Effector memory CD4-positive, alpha-beta T cell (primary cell): ENCODE measurements at regions not wholly inside any gene's neighbourhood (a gene's known extent, or its start where the extent isn't known, plus 50 kb on each side); places are given as distances from the start of the nearest gene placed in this dataset.

Experiments used
- DNase-seq, 3 donors: peaks; one replicate each; pipeline ENCODE4 v3.0.0-alpha.2; 2020
- H3K27ac ChIP-seq: 2 replicates; pipeline ENCODE4 v1.7.0; 2013; ENCODE audit warnings: mild to moderate bottlenecking, low read length, moderate library complexity; ENCODE audit not compliant: insufficient read depth, poor library complexity, severe bottlenecking
- H3K27me3 ChIP-seq: replicated peaks from 2 replicates; pipeline ENCODE4 v1.7.0; 2013; ENCODE audit warnings: mild to moderate bottlenecking, low read length; ENCODE audit not compliant: insufficient read depth, control insufficient read depth, poor library complexity, severe bottlenecking
- H3K36me3 ChIP-seq: 2 replicates; pipeline ENCODE4 v1.7.0; 2013; ENCODE audit warnings: mild to moderate bottlenecking, low read length, moderate library complexity; ENCODE audit not compliant: control insufficient read depth, insufficient read depth
- H3K4me1 ChIP-seq: 2 replicates; pipeline ENCODE4 v1.7.0; 2013; ENCODE audit warnings: low read length, mild to moderate bottlenecking; ENCODE audit not compliant: control insufficient read depth, insufficient read depth, poor library complexity, severe bottlenecking
- H3K4me3 ChIP-seq: 2 replicates; pipeline ENCODE4 v1.7.0; 2013; ENCODE audit warnings: low read length, low read depth, mild to moderate bottlenecking; ENCODE audit not compliant: insufficient read depth, poor library complexity, severe bottlenecking
- H3K9me3 ChIP-seq: 2 replicates; pipeline ENCODE4 v1.7.0; 2013; ENCODE audit warnings: mild to moderate bottlenecking, low read length, moderate library complexity; ENCODE audit not compliant: control insufficient read depth

- Histone ChIP-seq H3K9me3 (no peaks in the 10 kb centered on the region), H3K4me3 (no peak overlapping the region), H3K4me1 (no peaks in the 10 kb centered on the region), H3K36me3 (no peaks in the 10 kb centered on the region), H3K27me3 (no peaks in the 10 kb centered on the region), H3K27ac (no peak overlapping the region)
- no peak for DNase-seq
Observed at GRCh38 chr4:130851107-130851506, 1755.2 kb downstream of the C4orf33 start.

- no peak for DNase-seq
Observed at GRCh38 chr4:130851932-130852331, 1756.0 kb downstream of the C4orf33 start.

GRCh38 chr4:130855533-130855932 is 1759.6 kb downstream of the C4orf33 start:
- no peak overlapping the region for H3K27ac ChIP-seq
- H3K36me3 ChIP-seq = no peaks in the 10 kb centered on the region
- H3K4me1 ChIP-seq = no peaks in the 10 kb centered on the region
- H3K27me3 ChIP-seq = no peaks in the 10 kb centered on the region
- no peak for DNase-seq
- no peaks in the 10 kb centered on the region for H3K9me3 ChIP-seq
- no peak overlapping the region for H3K4me3 ChIP-seq

More at GRCh38 chr4:130851932-130852331, 1756.0 kb downstream of the C4orf33 start:
- no peaks in the 10 kb centered on the region for H3K36me3 ChIP-seq
- no peak overlapping the region for H3K4me3 ChIP-seq
- no peak overlapping the region for H3K27ac ChIP-seq
- no peaks in the 10 kb centered on the region for H3K4me1 ChIP-seq
- no peaks in the 10 kb centered on the region for H3K27me3 ChIP-seq
- no peaks in the 10 kb centered on the region for H3K9me3 ChIP-seq

DNA sequence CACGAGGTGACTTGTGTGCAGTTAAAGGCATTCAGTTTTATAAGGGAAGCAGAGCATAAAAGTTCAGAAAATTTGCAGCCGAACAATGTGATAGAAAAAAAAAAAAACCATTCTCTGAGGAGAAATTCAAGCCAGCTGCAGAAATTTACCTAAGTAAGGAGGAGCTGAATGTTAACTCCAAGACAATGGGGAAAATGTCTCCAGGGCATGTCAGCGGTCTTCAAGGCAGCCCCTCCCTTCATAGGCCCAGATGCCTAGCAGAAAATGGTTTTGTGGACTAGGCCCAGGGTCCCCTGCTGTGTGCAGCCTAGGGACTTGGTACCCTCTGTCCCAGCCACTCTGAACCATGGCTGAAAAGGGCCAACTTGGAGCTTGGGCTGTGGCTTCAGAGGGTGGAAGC is 1764.0 kb downstream of the C4orf33 start:
- no peaks in the 10 kb centered on the region for H3K9me3 ChIP-seq
- no peak for DNase-seq
- H3K4me3 ChIP-seq = no peak overlapping the region
- H3K4me1 ChIP-seq = no peaks in the 10 kb centered on the region
- H3K27me3 ChIP-seq = no peaks in the 10 kb centered on the region
- no peak overlapping the region for H3K27ac ChIP-seq
- H3K36me3 ChIP-seq = no peaks in the 10 kb centered on the region

DNA sequence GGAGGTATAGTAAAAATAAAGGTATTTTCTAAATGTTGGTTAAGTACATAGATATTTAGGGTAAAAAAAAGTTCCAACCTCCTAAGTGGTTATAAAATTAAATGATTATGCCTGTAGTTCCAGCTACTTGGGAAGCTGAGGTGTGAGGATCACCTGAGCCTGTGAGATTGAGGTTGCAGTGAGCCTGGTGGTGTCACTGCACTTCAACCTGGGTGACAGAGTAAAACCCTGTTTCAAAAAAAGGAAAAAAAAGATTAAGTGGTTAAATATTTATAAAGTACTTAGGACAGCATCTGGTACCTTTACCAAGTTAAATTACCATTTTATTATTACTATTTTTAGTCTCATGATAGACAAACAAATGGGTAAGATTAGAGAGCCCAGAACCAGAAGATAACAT is 1801.0 kb downstream of the C4orf33 start:
- H3K36me3 ChIP-seq = no peaks in the 10 kb centered on the region
- H3K27me3 ChIP-seq = no peaks in the 10 kb centered on the region
- no peak overlapping the region for H3K4me3 ChIP-seq
- peaks cover 4% of the 10 kb centered on the region for H3K9me3 ChIP-seq
- H3K27ac ChIP-seq = no peak overlapping the region
- no peak for DNase-seq
- no peaks in the 10 kb centered on the region for H3K4me1 ChIP-seq

GRCh38 chr4:130901321-130901720 is 1805.4 kb downstream of the C4orf33 start:
- DNase-seq = no peak
- Histone ChIP-seq H3K4me1 (no peaks in the 10 kb centered on the region), H3K27ac (no peak overlapping the region), H3K4me3 (no peak overlapping the region), H3K9me3 (no peaks in the 10 kb centered on the region), H3K36me3 (no peaks in the 10 kb centered on the region), H3K27me3 (no peaks in the 10 kb centered on the region)

GRCh38 chr4:130922955-130923354 is 1827.0 kb downstream of the C4orf33 start:
- Histone ChIP-seq H3K36me3 (no peaks in the 10 kb centered on the region), H3K4me3 (no peak overlapping the region), H3K4me1 (no peaks in the 10 kb centered on the region), H3K9me3 (no peaks in the 10 kb centered on the region), H3K27ac (no peak overlapping the region), H3K27me3 (no peaks in the 10 kb centered on the region)
- no peak for DNase-seq

DNA sequence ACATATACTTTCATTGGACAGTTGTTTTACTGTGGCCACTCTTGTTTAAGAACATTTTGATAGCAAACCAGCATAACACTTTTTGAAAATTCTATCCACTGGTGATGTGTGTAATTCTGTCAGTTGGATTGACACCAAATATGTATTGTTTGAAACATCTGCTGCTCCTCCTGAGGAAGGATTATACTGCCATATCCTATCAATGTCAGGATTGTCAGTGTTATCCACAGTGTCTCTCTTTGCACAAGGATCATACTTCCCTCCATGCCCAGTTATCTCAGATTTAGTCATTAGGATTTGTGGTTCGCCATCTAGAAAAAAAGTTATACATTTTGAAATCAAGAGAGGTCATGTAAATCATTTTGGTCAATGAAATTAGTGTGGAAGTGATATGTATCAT is 1859.6 kb downstream of the C4orf33 start:
- no peak overlapping the region for H3K27ac ChIP-seq
- H3K27me3 ChIP-seq = no peaks in the 10 kb centered on the region
- no peaks in the 10 kb centered on the region for H3K9me3 ChIP-seq
- no peak for DNase-seq
- no peak overlapping the region for H3K4me3 ChIP-seq
- H3K4me1 ChIP-seq = no peaks in the 10 kb centered on the region
- H3K36me3 ChIP-seq = no peaks in the 10 kb centered on the region

DNA sequence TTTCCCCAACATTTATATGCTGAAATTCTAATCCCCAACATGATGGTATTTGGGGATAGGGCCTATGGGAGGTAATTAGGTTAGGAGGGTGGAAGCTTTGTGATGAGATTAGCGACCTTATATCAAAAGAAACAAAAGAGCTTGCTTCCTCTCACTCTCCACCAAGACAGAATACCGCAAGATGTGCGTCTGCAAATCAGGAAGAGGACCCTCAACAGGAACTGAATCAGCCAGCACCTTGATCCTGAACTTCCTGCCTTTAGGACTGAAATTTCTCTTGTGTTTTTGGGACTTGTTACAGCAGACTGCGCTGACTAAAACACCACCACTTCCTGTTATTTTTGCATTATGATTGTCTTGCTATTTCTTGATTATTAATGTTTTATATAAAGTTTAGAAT is 1889.4 kb downstream of the C4orf33 start:
- no peak overlapping the region for H3K4me3 ChIP-seq
- H3K27ac ChIP-seq = no peak overlapping the region
- no peaks in the 10 kb centered on the region for H3K4me1 ChIP-seq
- no peaks in the 10 kb centered on the region for H3K27me3 ChIP-seq
- H3K36me3 ChIP-seq = no peaks in the 10 kb centered on the region
- no peaks in the 10 kb centered on the region for H3K9me3 ChIP-seq
- no peak for DNase-seq

- H3K27ac ChIP-seq = no peak overlapping the region
- H3K4me1 ChIP-seq = no peaks in the 10 kb centered on the region
- no peak overlapping the region for H3K4me3 ChIP-seq
- H3K36me3 ChIP-seq = no peaks in the 10 kb centered on the region
- no peaks in the 10 kb centered on the region for H3K9me3 ChIP-seq
- H3K27me3 ChIP-seq = no peaks in the 10 kb centered on the region
- no peak for DNase-seq
Observed at GRCh38 chr4:130995988-130996387, 1900.0 kb downstream of the C4orf33 start.

DNA sequence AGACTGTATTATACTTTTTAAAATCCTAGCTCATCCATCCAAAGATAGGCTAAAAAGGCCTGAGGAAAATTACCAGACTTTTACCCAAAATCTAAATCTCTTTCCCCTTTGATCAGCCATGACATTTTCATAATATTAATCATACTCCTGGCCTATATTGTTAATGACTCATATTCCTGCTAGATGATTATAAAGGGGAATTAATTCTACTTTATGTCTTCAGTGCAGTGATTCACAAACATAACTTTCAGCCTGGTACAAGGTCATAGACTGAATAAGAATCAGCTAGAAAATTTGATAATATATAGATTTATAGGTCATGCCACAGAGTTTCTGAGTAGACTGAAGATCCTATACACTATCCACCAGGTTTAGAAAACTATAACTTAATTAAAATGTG is 1905.4 kb downstream of the C4orf33 start:
- Histone ChIP-seq H3K27ac (no peak overlapping the region), H3K27me3 (no peaks in the 10 kb centered on the region), H3K4me3 (no peak overlapping the region), H3K9me3 (no peaks in the 10 kb centered on the region), H3K4me1 (no peaks in the 10 kb centered on the region), H3K36me3 (no peaks in the 10 kb centered on the region)
- DNase-seq = no peak
